Parathyroid adenoma (tissue), 2 donors: ENCODE measurements at regions not wholly inside any gene's neighbourhood (a gene's known extent, or its start where the extent isn't known, plus 50 kb on each side); places are given as distances from the start of the nearest gene placed in this dataset.

Source experiments
- H2AFZ ChIP-seq: fragments of 300-600 bp; sonication (generic); one replicate; pipeline ENCODE4 v1.7.0; 2017; ENCODE audit warnings: antibody characterized with exemption, mild to moderate bottlenecking
- H3K27ac ChIP-seq: fragments of 300-600 bp; sonication (generic); one replicate; pipeline ENCODE4 v1.7.0; 2017
- H3K27me3 ChIP-seq: fragments of 300-600 bp; sonication (generic); one replicate; pipeline ENCODE4 v1.7.0; 2017; ENCODE audit warnings: low read length; ENCODE audit not compliant: control insufficient read depth, insufficient read depth
- H3K36me3 ChIP-seq: fragments of 300-600 bp; sonication (generic); one replicate; pipeline ENCODE4 v1.7.0; 2017; ENCODE audit warnings: low read length; ENCODE audit not compliant: control insufficient read depth, insufficient read depth
- H3K4me1 ChIP-seq: fragments of 300-600 bp; sonication (generic); one replicate; pipeline ENCODE4 v1.7.0; 2017; ENCODE audit warnings: control low read depth
- H3K4me2 ChIP-seq: fragments of 300-600 bp; sonication (generic); one replicate; pipeline ENCODE4 v1.7.0; 2017; ENCODE audit warnings: low read length
- H3K4me3 ChIP-seq: fragments of 300-600 bp; sonication (generic); one replicate; pipeline ENCODE4 v1.7.0; 2017; ENCODE audit warnings: low read depth, low read length
- H3K79me2 ChIP-seq: fragments of 300-600 bp; sonication (generic); one replicate; pipeline ENCODE4 v1.7.0; 2017; ENCODE audit warnings: control low read depth
- H3K9ac ChIP-seq: fragments of 300-600 bp; sonication (generic); one replicate; pipeline ENCODE4 v1.7.0; 2017; ENCODE audit warnings: mild to moderate bottlenecking
- H3K9me3 ChIP-seq: fragments of 300-600 bp; sonication (generic); one replicate; pipeline ENCODE4 v1.7.0; 2017; ENCODE audit warnings: low read length; ENCODE audit not compliant: control insufficient read depth
- CTCF ChIP-seq: fragments of 300-600 bp; sonication (generic); IDR thresholded peaks from one replicate; pipeline ENCODE4 v1.7.0; 2017; ENCODE audit warnings: antibody characterized with exemption, mild to moderate bottlenecking
- donor health status: primary hyperparathyroidism.

- H2AFZ ChIP-seq = no peak overlapping the region
These were observed 68.0 kb downstream of the CNTN3 start for GRCh38 chr3:74546426-74546825.

GRCh38 chr3:74542441-74542840, 72.0 kb downstream of the CNTN3 start:
- no peaks in the 10 kb centered on the region for H3K36me3 ChIP-seq
- H3K79me2 ChIP-seq = no peaks in the 10 kb centered on the region
- no peak for TF ChIP-seq CTCF
- no peaks in the 10 kb centered on the region for H3K27me3 ChIP-seq
- no peaks in the 10 kb centered on the region for H3K4me1 ChIP-seq
- no peak overlapping the region for H3K4me2 ChIP-seq
- H2AFZ ChIP-seq = no peak overlapping the region
- no peaks in the 10 kb centered on the region for H3K9me3 ChIP-seq
- no peak overlapping the region for H3K27ac ChIP-seq
- no peak overlapping the region for H3K9ac ChIP-seq
- no peak overlapping the region for H3K4me3 ChIP-seq

More at GRCh38 chr3:74546426-74546825, 68.0 kb downstream of the CNTN3 start:
- H3K4me1 ChIP-seq = no peaks in the 10 kb centered on the region
- no peak overlapping the region for H3K27ac ChIP-seq
- no peaks in the 10 kb centered on the region for H3K27me3 ChIP-seq
- no peak for TF ChIP-seq CTCF
- H3K36me3 ChIP-seq = no peaks in the 10 kb centered on the region
- H3K4me2 ChIP-seq = no peak overlapping the region
- H3K79me2 ChIP-seq = no peaks in the 10 kb centered on the region
- H3K9ac ChIP-seq = no peak overlapping the region
- H3K4me3 ChIP-seq = no peak overlapping the region
- H3K9me3 ChIP-seq = no peaks in the 10 kb centered on the region

GRCh38 chr3:74539876-74540275, 74.6 kb downstream of the CNTN3 start:
- no peak for TF ChIP-seq CTCF
- H3K4me2 ChIP-seq = no peak overlapping the region
- no peaks in the 10 kb centered on the region for H3K9me3 ChIP-seq
- H3K9ac ChIP-seq = no peak overlapping the region
- H2AFZ ChIP-seq = no peak overlapping the region
- no peaks in the 10 kb centered on the region for H3K36me3 ChIP-seq
- H3K27ac ChIP-seq = no peak overlapping the region
- H3K4me1 ChIP-seq = no peaks in the 10 kb centered on the region
- no peak overlapping the region for H3K4me3 ChIP-seq
- no peaks in the 10 kb centered on the region for H3K27me3 ChIP-seq
- no peaks in the 10 kb centered on the region for H3K79me2 ChIP-seq

GRCh38 chr3:74538669-74539068, 75.8 kb downstream of the CNTN3 start:
- H3K79me2 ChIP-seq = no peaks in the 10 kb centered on the region
- H2AFZ ChIP-seq = no peak overlapping the region
- H3K27ac ChIP-seq = no peak overlapping the region
- no peak overlapping the region for H3K4me3 ChIP-seq
- no peaks in the 10 kb centered on the region for H3K27me3 ChIP-seq
- TF ChIP-seq CTCF = no peak
- H3K4me1 ChIP-seq = no peaks in the 10 kb centered on the region
- no peak overlapping the region for H3K4me2 ChIP-seq
- H3K9ac ChIP-seq = no peak overlapping the region
- no peaks in the 10 kb centered on the region for H3K36me3 ChIP-seq
- no peaks in the 10 kb centered on the region for H3K9me3 ChIP-seq

GRCh38 chr3:74537857-74538256, 76.6 kb downstream of the CNTN3 start:
- TF ChIP-seq CTCF = no peak
- H3K27ac ChIP-seq = no peak overlapping the region

More at GRCh38 chr3:74537857-74538256, 76.6 kb downstream of the CNTN3 start:
- H3K4me2 ChIP-seq = no peak overlapping the region
- H3K9ac ChIP-seq = no peak overlapping the region
- no peaks in the 10 kb centered on the region for H3K27me3 ChIP-seq
- no peak overlapping the region for H2AFZ ChIP-seq
- H3K4me3 ChIP-seq = no peak overlapping the region
- no peaks in the 10 kb centered on the region for H3K79me2 ChIP-seq
- no peaks in the 10 kb centered on the region for H3K9me3 ChIP-seq
- H3K4me1 ChIP-seq = no peaks in the 10 kb centered on the region
- no peaks in the 10 kb centered on the region for H3K36me3 ChIP-seq
